WTC11 (cell line): ENCODE measurements at regions not wholly inside any gene's neighbourhood (a gene's known extent, or its start where the extent isn't known, plus 50 kb on each side); places are given as distances from the start of the nearest gene placed in this dataset.
"Not testable (repeated sequence)": the region's sequence is repeated elsewhere in the genome, so short reads cannot be mapped to it uniquely, and the experiment has no call there.

Experiments
- CBFB ChIP-seq: sonication (generic); formaldehyde crosslinking; IDR thresholded peaks from 2 replicates; pipeline ENCODE4 v1.8.1; 2022; ENCODE audit warnings: mild to moderate bottlenecking, low read depth, missing genetic modification reagents
- FOXP1 ChIP-seq: sonication (generic); formaldehyde crosslinking; IDR thresholded peaks from 2 replicates; pipeline ENCODE4 v1.8.0; 2022; ENCODE audit warnings: missing genetic modification reagents, mild to moderate bottlenecking, moderate library complexity, borderline replicate concordance
- GTF2I ChIP-seq: fragments of 250-450 bp; sonication (Bioruptor Pico); conservative IDR thresholded peaks from 2 replicates; pipeline ENCODE4 v1.4.0; 2021; ENCODE audit warnings: mild to moderate bottlenecking
- RELA ChIP-seq: sonication (generic); formaldehyde crosslinking; IDR thresholded peaks from 2 replicates; pipeline ENCODE4 v1.8.1; 2022; ENCODE audit warnings: missing genetic modification reagents, mild to moderate bottlenecking, borderline replicate concordance
- SOX15 ChIP-seq: fragments of 250-450 bp; sonication (Bioruptor Pico); IDR thresholded peaks from 2 replicates; pipeline ENCODE4 v1.9.0; 2021; ENCODE audit warnings: mild to moderate bottlenecking
- TF ChIP-seq, protein P1 (sequence below): sonication (generic); formaldehyde crosslinking; IDR thresholded peaks from 2 replicates; pipeline ENCODE4 v1.8.0; 2022; ENCODE audit warnings: missing genetic modification reagents
- TF ChIP-seq, protein P2 (sequence below): fragments of 200-600 bp; IDR thresholded peaks from 2 replicates; pipeline ENCODE4 v1.8.0; 2022; ENCODE audit warnings: antibody characterized with exemption
- TF ChIP-seq, protein P3 (sequence below): sonication (generic); formaldehyde crosslinking; IDR thresholded peaks from 2 replicates; pipeline ENCODE4 v1.8.0; 2023; ENCODE audit warnings: mild to moderate bottlenecking, missing genetic modification reagents
- TF ChIP-seq, protein P4 (sequence below): sonication (generic); formaldehyde crosslinking; conservative IDR thresholded peaks from 2 replicates; pipeline ENCODE4 v1.8.1; 2022; ENCODE audit warnings: mild to moderate bottlenecking, missing genetic modification reagents

DNA sequence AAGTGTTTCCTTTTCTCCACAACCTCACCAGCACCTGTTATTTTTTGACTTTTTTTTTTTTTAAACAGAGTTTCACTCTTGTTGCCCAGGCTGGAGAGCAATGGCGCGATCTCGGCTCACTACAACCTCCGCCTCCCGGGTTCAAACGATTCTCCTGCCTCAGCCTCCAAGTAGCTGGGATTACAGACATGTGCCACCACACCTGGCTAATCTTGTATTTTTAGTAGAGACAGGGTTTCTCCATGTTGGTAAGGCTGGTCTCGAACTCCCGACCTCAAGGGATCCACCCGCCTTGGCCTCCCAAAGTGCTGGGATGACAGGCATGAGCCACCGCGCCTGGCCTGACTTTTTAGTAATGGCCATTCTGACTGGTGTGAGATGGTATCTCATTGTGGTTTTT lies 123.2 kb upstream of the CCND2 start:
- not testable (repeated sequence) for TF ChIP-seq RELA (CRISPR knock-in tag); SOX15; GTF2I (CRISPR knock-in tag); CBFB; FOXP1
- TF ChIP-seq, protein P1, sequence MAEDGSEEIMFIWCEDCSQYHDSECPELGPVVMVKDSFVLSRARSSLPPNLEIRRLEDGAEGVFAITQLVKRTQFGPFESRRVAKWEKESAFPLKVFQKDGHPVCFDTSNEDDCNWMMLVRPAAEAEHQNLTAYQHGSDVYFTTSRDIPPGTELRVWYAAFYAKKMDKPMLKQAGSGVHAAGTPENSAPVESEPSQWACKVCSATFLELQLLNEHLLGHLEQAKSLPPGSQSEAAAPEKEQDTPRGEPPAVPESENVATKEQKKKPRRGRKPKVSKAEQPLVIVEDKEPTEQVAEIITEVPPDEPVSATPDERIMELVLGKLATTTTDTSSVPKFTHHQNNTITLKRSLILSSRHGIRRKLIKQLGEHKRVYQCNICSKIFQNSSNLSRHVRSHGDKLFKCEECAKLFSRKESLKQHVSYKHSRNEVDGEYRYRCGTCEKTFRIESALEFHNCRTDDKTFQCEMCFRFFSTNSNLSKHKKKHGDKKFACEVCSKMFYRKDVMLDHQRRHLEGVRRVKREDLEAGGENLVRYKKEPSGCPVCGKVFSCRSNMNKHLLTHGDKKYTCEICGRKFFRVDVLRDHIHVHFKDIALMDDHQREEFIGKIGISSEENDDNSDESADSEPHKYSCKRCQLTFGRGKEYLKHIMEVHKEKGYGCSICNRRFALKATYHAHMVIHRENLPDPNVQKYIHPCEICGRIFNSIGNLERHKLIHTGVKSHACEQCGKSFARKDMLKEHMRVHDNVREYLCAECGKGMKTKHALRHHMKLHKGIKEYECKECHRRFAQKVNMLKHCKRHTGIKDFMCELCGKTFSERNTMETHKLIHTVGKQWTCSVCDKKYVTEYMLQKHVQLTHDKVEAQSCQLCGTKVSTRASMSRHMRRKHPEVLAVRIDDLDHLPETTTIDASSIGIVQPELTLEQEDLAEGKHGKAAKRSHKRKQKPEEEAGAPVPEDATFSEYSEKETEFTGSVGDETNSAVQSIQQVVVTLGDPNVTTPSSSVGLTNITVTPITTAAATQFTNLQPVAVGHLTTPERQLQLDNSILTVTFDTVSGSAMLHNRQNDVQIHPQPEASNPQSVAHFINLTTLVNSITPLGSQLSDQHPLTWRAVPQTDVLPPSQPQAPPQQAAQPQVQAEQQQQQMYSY: not testable (repeated sequence)
- TF ChIP-seq, protein P2, sequence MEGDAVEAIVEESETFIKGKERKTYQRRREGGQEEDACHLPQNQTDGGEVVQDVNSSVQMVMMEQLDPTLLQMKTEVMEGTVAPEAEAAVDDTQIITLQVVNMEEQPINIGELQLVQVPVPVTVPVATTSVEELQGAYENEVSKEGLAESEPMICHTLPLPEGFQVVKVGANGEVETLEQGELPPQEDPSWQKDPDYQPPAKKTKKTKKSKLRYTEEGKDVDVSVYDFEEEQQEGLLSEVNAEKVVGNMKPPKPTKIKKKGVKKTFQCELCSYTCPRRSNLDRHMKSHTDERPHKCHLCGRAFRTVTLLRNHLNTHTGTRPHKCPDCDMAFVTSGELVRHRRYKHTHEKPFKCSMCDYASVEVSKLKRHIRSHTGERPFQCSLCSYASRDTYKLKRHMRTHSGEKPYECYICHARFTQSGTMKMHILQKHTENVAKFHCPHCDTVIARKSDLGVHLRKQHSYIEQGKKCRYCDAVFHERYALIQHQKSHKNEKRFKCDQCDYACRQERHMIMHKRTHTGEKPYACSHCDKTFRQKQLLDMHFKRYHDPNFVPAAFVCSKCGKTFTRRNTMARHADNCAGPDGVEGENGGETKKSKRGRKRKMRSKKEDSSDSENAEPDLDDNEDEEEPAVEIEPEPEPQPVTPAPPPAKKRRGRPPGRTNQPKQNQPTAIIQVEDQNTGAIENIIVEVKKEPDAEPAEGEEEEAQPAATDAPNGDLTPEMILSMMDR: not testable (repeated sequence)
- TF ChIP-seq, protein P3, sequence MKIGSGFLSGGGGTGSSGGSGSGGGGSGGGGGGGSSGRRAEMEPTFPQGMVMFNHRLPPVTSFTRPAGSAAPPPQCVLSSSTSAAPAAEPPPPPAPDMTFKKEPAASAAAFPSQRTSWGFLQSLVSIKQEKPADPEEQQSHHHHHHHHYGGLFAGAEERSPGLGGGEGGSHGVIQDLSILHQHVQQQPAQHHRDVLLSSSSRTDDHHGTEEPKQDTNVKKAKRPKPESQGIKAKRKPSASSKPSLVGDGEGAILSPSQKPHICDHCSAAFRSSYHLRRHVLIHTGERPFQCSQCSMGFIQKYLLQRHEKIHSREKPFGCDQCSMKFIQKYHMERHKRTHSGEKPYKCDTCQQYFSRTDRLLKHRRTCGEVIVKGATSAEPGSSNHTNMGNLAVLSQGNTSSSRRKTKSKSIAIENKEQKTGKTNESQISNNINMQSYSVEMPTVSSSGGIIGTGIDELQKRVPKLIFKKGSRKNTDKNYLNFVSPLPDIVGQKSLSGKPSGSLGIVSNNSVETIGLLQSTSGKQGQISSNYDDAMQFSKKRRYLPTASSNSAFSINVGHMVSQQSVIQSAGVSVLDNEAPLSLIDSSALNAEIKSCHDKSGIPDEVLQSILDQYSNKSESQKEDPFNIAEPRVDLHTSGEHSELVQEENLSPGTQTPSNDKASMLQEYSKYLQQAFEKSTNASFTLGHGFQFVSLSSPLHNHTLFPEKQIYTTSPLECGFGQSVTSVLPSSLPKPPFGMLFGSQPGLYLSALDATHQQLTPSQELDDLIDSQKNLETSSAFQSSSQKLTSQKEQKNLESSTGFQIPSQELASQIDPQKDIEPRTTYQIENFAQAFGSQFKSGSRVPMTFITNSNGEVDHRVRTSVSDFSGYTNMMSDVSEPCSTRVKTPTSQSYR (CRISPR knock-in tag): not testable (repeated sequence)
- TF ChIP-seq, protein P4, sequence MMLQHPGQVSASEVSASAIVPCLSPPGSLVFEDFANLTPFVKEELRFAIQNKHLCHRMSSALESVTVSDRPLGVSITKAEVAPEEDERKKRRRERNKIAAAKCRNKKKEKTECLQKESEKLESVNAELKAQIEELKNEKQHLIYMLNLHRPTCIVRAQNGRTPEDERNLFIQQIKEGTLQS (CRISPR knock-in tag): not testable (repeated sequence)
